ENCODE measurements at regions not wholly inside any gene's neighbourhood (a gene's known extent, or its start where the extent isn't known, plus 50 kb on each side); places are given as distances from the start of the nearest gene placed in this dataset.

DNA sequence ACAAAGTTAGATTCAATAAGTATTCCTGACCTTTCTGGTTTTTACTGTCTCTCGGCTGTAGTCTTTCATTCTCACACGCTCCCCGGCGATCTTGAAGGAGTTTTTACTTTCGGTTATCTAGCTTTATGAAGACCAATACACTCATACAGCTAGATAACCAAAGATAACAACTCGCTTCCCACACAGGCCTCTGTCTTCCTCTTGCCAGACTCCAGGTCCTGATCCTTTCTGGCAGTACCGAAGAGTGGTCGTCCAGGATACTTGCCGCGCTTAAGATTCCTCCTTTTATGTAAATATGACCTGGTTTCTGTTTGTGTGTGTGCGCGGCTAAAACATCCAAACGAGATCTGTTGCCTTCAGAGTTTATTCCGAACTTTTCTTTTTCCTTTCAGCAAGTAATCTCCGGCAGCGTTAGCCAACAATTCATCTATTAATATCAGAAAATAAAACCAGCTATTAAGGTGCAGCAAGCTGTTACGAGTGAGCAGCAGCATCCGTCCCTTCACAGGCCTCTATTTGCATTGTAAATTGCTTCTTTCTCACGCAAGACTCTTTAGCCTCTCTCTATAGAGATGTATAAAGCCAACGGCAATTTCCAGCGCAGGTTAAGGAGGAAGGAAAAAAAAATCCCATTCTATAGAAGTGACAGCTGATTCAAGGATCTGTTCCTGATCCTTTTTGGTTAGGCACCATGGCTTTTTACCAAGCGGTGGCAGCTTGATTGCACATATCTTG is 216.1 kb downstream of the MEF2C start:
- DNase-seq (ENCODE audit: low read depth in 2 of 3, low spot score in 2 of 3): peak in 2 of 3 donors; percentile 58 to 66

DNA sequence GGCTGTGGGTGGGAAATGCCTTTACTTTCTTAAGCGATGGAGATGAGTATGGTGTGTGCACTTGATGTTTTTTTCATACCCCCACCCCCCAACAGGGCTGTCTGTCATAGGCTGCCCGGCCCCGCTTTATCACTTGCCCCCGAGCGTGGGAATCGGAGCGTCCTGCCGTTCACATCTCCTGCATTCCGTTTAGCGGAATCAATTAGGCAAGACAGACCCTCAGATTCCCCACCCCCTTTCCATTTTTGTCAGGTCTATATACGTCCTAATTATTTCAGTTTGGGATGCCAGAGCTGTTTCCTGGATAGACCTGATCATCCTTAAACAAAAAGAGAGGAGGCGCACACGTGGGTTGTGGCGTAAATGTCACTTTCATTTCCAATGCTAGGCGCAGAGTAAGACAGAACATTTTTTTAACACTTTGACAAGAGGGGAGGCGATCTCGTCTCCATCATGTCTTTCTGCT is 217.2 kb downstream of the MEF2C start:
- peak in 2 of 3 donors; percentile 17 to 21 for DNase-seq (ENCODE audit: low read depth in 2 of 3, low spot score in 2 of 3)

DNA sequence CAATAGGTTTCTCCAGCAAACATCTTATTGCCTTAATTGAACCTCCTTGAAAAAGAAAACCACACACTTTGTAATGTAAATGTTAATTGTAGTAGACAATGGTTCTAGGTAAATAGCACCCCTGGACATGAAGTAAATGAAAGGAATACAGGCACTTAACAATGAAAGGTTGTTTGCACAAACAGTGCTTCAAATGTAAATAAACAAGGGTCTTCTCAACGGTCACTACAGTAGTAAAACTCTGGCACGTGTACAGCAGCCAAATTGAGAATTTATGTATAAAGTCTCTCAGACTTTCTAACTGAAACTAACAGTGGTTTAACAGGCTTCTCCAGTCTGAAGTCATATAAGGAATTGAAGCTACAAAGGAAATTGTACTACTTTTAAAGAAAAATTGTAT is 218.3 kb downstream of the MEF2C start:
- peak in 1 of 3 donors; percentile 23 for DNase-seq (ENCODE audit: low read depth in 2 of 3, low spot score in 2 of 3)

DNA sequence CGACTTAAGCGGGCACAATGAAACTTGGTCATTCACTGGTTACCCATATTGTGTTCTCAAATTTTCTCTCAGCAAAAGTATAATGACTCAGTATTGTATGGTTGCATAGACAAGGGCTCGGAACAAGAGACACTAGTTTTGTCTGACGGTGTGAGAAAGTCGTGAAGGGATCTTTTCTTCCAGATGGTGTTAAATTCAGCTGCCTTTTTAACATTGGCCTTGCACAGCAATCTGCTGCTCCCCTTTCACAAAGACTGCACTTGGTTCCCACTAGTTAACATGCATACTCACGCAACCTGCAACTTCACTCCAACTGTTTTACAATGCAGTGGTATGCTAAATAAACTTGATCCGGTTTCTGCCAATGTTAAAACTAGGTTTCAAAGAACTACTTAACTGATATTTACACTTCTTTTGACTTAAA is 219.2 kb downstream of the MEF2C start:
- peak in 1 of 3 donors; percentile 16 for DNase-seq (ENCODE audit: low read depth in 2 of 3, low spot score in 2 of 3)

DNA sequence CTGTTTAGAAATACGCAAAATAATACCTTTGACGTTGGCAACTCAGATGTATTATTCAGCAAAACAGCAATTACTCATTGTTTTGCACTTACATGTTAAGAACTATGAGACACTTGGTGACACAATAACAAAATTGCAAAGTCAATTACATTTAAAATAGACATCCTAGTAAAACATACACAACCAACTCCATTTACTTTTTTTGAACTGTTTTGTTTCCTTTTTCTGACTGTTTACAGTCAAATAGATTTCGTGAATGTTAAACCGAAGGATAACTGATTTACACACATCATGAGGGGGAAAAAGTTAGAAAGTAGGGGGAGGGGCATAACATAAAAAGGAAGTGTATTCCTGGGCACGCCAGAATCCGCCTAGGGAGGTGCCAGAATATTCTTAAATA is 220.1 kb downstream of the MEF2C start:
- no peak for DNase-seq (ENCODE audit: low read depth in 2 of 3, low spot score in 2 of 3)

DNA sequence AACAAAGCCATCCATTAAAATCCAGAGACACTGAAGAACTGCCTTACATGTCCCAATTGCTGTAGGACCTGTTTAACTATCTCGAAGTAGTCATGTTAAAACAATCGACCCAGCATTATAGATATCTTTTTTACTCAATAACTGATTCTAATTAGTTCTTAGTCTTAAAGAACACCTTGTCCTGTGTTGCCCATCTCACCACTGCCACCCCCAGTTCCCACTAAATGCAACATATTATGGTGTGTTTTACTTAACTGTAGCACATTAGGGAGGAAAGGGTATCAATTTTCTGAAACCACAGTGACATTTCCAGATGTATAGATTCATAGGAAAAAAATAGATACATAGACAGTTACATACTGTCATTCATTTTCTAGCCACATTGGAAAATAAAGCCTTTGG is 221.2 kb downstream of the MEF2C start:
- DNase-seq (ENCODE audit: low read depth in 2 of 3, low spot score in 2 of 3): no peak

DNA sequence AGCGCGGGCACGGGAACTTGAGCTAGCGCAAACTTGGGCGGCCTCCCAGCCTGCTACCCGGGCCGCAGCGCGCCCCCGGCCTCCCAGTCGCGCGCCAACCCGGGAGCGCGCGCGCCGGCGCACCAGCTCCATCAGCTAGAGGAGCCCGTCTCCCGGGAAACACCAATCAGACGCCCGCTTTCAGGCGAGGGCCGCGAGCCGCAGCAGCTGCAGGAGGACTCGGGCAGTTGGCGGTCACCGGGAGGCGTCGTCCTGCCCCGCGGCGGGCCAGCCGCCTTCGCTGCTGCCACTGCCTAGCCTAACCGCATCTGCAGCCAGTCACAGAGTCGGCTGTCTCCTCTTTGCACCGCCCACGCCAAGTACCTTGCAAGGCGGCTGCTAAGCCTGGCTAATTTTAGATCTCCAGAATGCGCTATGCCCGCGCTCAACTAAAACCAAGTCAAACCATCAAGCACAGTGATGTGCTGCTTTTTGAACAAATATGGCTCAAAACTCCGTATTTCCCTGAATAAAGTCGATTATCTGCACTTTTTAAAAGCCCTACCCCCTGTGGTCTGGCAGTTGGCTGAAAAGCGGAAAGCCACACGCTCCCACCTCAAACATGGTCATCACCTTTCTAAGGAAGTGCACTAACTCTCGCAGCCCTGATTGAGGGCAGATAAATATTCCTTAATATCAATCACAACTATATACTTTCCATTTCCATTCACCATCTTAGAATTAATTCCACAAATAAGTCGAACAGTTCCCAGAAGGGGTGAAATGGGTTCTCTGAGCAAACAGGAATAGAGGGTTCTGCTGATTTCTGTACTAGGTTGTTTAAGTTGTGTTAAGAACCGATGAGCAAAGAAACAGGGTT is 221.8 kb downstream of the MEF2C start:
- DNase-seq (ENCODE audit: low read depth in 2 of 3, low spot score in 2 of 3): peak in 2 of 3 donors; percentile 42 to 50

DNA sequence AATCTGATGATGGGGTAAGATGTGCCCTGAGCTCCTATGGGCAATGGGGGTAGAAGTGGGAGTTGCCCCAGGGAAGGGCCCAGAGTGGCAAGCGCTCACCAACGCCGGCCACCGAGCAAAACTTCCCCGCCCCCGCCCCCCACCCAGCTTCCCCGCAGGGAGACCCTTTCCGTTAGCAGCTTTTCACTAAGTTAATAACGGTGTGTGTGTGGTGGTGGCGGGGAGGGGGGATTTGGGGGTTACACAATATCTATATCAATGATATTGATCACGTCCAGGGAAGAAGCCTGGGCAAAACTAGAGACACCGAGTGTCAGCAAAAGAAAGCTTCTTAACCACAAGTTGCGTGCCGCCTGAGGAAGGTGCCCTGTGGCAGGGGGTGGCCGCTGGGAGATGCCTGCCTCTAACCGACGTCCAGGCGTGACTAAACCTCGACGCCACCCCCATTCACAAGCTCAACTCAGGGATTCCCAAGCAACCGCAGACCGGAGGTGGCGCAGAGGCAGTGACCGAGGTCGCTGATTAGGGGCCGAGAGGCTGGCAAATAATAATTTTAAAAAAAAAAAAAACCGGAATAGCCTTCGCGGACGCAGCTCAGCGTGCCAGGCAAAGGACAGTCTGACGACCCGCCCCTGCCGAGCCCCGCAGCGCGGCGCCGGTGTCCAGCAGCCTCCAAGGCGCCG is 222.6 kb downstream of the MEF2C start:
- DNase-seq (ENCODE audit: low read depth in 2 of 3, low spot score in 2 of 3): peak in 2 of 3 donors; percentile 41 to 73

DNA sequence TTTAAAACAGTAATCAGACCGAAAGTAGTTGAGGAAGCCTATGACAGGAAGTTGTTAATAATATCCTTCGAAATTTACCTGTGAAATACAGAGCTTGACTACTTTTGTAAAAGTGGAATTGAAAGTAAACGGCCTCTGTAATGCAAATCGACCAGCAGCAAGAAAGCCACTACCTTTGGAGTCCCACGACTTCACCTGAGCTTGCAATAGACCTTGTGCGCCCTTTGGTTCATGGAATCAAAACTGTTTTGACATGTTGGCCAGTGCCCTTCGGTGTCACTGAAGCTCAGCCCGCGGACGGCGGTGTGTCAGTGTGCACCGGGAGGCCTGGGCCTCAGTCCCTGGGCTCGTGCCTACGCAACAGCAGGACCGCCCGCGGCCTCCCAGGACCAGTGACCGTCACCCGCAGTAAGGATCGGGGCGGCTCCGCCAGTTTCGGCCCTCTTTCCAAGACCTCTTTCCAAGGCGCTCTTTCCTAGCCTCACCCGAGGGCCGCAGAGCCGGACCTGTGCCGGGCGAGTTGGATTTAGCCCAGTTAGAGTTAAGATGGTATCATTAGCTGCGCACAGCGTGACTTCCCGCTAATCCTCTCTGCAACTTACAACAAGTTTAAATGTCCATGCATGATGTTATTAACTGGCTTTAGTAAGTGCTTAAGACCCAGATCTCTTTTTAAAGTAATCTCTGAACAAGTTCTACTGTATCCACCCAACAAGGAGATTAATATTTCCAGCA is 223.3 kb downstream of the MEF2C start:
- DNase-seq (ENCODE audit: low read depth in 2 of 3, low spot score in 2 of 3): peak in 2 of 3 donors; percentile 21

DNA sequence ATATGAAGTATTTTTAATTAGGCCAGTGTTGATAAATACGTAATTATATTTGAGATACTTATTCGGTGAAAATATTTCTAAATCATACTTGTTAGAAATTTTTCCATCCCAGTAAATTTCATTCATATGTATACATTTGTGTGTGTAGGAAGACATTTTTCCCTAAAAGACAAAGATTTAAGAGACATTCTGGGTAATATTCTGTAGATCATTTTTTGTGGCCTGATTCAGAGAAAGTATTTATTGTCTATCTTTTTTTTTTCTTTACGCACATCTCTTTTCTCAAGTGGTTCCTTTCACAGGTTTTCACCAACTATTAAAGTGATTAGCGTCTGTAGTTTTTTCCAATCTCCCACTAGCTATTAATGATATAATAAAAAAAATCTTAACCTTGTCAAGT is 224.1 kb downstream of the MEF2C start:
- DNase-seq (ENCODE audit: low read depth in 2 of 3, low spot score in 2 of 3): no peak

DNA sequence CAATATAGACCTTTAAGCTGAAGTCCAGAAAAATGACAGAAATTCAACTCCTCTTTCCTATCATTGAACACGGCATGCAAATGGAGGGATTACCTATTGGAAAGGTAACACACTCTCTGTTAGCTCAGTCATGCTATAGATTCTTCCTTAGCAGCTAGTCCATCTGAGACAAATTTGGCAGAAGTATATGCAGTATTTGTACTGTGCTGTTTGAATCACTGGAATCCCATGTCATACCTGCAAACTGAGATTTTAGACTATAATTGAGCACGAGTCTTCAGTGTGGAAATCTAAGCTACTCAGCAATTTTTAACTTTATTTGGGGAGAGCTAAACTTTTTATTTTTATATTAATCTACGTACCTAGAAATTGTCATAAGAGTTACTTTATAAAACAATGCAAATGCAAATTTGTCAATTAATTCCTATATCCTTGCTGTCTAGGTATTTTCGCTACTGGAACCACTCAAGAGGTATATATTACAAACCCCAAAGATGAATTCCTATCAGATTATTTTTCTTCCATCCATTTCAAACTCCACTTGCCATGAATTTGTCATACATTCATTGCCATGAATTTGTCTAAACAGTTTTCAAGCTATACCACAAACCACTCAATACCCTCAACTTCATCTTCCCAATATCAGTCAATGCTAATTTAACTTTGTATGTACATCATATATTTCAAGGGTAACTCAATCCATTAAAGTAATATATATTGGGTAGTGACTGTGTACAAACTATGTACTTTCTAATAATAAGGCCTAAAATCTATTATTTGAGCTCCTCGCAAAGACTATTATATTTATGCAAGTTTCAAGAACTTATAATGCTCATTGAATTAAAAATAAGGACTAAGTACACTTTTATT is 224.8 kb downstream of the MEF2C start:
- DNase-seq (ENCODE audit: low read depth in 2 of 3, low spot score in 2 of 3): no peak

DNA sequence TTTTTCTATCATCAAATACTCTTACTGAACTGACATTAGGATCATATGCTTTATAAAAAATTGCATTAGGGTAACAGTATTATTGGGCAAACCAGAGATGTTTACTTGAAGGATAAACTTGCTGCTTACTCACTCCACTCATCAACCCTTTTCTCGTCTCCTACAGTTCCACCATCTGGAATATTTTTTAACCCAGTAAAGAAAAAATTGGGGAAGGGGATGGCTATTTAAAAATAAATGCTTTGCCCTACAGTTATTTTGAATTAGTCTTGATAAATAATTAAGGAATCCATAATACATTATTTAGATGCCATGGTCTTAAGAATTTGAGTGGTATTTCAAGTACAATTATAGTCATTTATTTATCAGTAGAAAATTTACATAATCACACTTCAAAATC is 225.8 kb downstream of the MEF2C start:
- no peak for DNase-seq (ENCODE audit: low read depth in 2 of 3, low spot score in 2 of 3)

DNA sequence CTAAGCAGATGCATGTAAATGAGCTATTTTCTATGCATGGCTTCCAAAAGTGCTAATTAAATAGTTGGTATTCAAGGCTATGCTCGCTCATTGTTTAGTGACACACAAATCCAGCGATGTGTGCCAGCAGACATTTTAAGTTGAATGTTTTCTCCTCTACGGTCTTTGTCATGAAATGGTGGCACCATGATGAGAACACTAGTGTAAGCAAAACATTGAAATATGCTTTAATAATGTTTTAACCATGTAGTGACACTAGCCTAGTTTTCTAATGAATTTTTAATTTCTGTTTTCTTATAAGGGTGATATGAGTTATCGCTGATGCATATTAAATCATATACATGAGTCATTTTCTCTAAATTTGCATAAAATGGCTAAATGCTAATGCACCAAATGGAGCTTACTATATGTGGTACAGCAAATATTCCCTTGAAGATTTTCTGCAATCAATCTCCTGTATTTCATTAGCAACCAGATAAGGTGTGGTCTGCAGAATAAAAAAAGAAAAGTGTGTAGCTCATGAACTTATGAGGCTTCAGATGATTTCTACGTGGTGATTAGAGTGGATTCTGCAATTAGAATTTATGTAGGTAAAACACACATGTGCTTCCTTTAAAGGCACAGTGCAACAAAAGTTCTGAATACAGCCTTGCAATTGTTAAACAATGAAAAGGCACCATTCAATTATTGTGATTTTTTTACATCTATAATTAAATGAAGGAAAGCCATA is 226.6 kb downstream of the MEF2C start:
- DNase-seq (ENCODE audit: low read depth in 2 of 3, low spot score in 2 of 3): no peak

DNA sequence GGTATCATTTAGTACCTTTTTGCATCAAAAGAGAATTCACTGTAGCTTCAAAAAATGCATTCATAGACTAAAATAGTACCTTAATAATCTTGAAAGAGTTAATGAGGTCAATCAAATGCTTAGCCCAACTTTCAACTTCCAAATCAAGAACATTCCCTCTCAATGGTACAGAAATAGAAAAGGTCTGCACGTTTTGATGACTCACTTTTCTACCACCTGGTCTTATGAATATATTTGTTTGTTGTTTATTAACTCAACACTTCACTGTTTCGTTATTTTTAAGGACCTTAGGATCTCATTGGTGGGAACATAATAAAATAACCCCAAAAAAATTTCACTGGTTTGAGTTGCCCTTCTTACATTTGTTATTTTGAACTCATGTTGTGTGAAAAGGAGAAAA is 229.5 kb downstream of the MEF2C start:
- no peak for DNase-seq (ENCODE audit: low read depth in 2 of 3, low spot score in 2 of 3)

DNA sequence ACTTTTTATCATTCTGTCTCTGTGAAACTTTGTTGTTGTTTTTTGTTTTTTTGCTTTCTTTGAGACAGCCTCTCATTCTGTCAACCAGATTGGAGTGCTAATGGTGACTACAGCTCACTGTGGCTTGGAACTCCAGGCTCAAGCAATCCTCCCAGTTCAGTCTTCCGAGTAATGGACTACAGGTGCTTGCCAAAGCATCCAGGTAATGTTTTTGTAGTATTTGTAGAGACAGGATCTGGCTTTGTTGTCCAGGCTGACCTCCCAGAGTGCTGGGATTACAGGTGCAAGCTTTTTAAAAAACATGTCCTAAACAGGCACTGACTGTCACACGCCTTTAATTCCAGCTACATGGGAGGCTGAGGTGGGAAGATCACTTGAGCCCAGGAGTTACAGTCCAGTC is 235.1 kb downstream of the MEF2C start:
- DNase-seq (ENCODE audit: low read depth in 2 of 3, low spot score in 2 of 3): no peak

DNA sequence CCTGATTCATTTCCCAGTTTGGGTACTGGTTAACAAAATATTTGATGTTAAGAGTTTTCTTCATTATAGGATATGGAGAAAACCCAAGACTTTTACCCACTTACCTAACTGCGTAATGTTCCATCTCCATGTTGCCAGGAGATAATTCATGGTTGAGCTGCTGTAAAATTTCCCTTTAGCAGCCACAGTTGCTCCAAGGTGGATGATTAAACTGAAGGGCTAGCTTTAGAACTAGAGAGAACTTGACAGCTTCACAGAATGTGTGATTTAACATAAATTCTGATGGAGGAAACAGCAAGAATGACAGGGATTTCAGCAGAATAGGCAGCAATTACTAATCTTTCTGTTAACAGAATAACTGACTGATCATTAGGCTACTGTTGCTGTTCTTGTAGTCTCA is 236.1 kb downstream of the MEF2C start:
- DNase-seq (ENCODE audit: low read depth in 2 of 3, low spot score in 2 of 3): no peak

DNA sequence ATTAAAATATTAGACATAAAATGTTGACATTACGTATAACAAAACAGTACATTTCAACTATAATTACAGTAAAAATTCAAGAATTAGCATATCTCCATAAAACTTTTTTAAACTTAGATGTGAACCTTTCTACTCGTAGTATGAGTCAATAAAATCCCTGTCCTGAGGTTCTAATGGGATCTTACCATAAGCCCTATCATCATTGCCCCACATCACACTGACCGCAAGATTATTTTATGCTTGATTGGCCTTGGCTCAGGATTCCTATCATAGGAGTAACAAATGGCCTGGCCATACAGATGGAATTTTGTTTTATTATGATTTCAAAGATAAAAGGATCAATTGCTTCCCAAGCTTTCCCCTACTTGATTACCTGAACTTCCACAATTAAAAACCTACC is 238.3 kb downstream of the MEF2C start:
- DNase-seq (ENCODE audit: low read depth in 2 of 3, low spot score in 2 of 3): no peak

DNA sequence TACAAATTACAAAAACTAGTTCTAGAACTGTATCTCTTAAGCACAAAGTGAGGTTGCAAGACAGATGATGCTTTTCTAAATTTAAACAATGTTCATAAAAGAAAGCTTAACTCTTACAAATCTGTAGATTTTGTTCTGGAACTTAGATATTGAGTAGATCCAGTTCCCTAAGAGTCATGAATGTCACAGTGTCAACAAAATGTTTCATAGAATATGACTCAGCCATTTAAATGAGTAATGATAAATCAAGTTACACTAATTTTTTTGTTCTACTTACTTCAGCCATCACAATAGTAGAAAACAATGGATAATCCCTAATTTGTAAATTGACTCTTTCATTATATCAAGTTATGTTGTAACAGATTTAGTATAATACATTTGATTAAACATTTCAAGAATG is 239.7 kb downstream of the MEF2C start:
- DNase-seq (ENCODE audit: low read depth in 2 of 3, low spot score in 2 of 3): no peak

DNA sequence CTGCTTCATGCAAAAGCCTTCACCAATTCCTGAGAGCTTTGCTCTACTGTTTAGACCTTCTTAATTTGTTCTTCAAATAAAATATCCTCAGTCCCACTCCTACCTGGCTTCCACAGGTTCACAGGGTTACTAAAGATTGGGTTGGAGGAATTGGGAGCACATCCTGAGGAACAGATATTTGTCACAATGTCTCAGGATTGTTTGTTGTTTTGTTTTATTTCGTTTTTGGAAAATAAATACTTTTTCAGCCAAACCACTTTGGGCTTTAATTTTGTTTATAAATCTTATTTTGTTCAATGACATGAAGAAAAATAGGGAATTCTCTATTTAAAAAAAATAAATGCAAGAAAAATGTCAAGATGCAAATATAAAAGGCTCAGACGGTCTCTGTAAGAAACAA is 249.0 kb downstream of the MEF2C start:
- no peak for DNase-seq (ENCODE audit: low read depth in 2 of 3, low spot score in 2 of 3)

Measured in hematopoietic multipotent progenitor cell (in vitro differentiated cells).